Inflammatory macrophage treated with lipopolysaccharide for 1 hour (primary cell): ENCODE measurements at regions not wholly inside any gene's neighbourhood (a gene's known extent, or its start where the extent isn't known, plus 50 kb on each side); places are given as distances from the start of the nearest gene placed in this dataset.

Experiments
- DNase-seq, 2 donors: peaks; one replicate each; pipeline ENCODE4 v3.0.0-alpha.2; 2020 to 2022

GRCh38 chr18:22678486-22678885 is 254.6 kb upstream of the RBBP8 start:
- no peak for DNase-seq

- DNase-seq, result no peak
Observed at GRCh38 chr18:22680944-22681343, 252.2 kb upstream of the RBBP8 start.

- no peak for DNase-seq
Observed at GRCh38 chr18:22681908-22682307, 251.2 kb upstream of the RBBP8 start.

- DNase-seq, result no peak
Observed at GRCh38 chr18:22682720-22683119, 250.4 kb upstream of the RBBP8 start.

- DNase-seq, result no peak
Observed at GRCh38 chr18:22683196-22683676, 249.9 kb upstream of the RBBP8 start.

GRCh38 chr18:22683786-22684185 is 249.3 kb upstream of the RBBP8 start:
- DNase-seq, result no peak

- DNase-seq, result no peak
Observed at GRCh38 chr18:22684268-22684667, 248.9 kb upstream of the RBBP8 start.

GRCh38 chr18:22685788-22686187 is 247.3 kb upstream of the RBBP8 start:
- DNase-seq, result no peak

GRCh38 chr18:22687892-22688680 is 245.0 kb upstream of the RBBP8 start:
- no peak for DNase-seq

GRCh38 chr18:22688877-22689496 is 244.1 kb upstream of the RBBP8 start:
- DNase-seq, result no peak

GRCh38 chr18:22689712-22690111 is 243.4 kb upstream of the RBBP8 start:
- DNase-seq, result no peak

GRCh38 chr18:22690556-22690955 is 242.6 kb upstream of the RBBP8 start:
- no peak for DNase-seq

GRCh38 chr18:22691946-22692710 is 241.0 kb upstream of the RBBP8 start:
- DNase-seq, result peak; percentile 66 to 81

- no peak for DNase-seq
Observed at GRCh38 chr18:22694954-22695353, 238.2 kb upstream of the RBBP8 start.

GRCh38 chr18:22695674-22696073 is 237.5 kb upstream of the RBBP8 start:
- no peak for DNase-seq

GRCh38 chr18:22697561-22697960 is 235.6 kb upstream of the RBBP8 start:
- DNase-seq, result no peak

GRCh38 chr18:22698711-22699110 is 234.4 kb upstream of the RBBP8 start:
- DNase-seq, result no peak

- DNase-seq, result no peak
Observed at GRCh38 chr18:22699629-22700028, 233.5 kb upstream of the RBBP8 start.

- DNase-seq, result no peak
Observed at GRCh38 chr18:22700920-22701319, 232.2 kb upstream of the RBBP8 start.

- DNase-seq, result no peak
Observed at GRCh38 chr18:22701326-22701725, 231.8 kb upstream of the RBBP8 start.

GRCh38 chr18:22701795-22702194 is 231.3 kb upstream of the RBBP8 start:
- no peak for DNase-seq

GRCh38 chr18:22702806-22703205 is 230.3 kb upstream of the RBBP8 start:
- DNase-seq, result no peak

- DNase-seq, result peak; percentile 32 to 64
Observed at GRCh38 chr18:22703883-22704585, 229.1 kb upstream of the RBBP8 start.
